WI38 (cell line): ENCODE measurements at regions not wholly inside any gene's neighbourhood (a gene's known extent, or its start where the extent isn't known, plus 50 kb on each side); places are given as distances from the start of the nearest gene placed in this dataset.

Experiments used
- H3K4me3 ChIP-seq: 2 replicates; pipeline ENCODE4 v1.5.1; 2011; ENCODE audit warnings: low read depth, mild to moderate bottlenecking, control low read depth, low read length
- CTCF ChIP-seq: IDR thresholded peaks from 2 replicates; pipeline ENCODE4 v1.5.1; 2012; ENCODE audit warnings: low read depth, mild to moderate bottlenecking, control low read depth, low read length

- no peak overlapping the region for H3K4me3 ChIP-seq
- no peak for TF ChIP-seq CTCF
These were observed 59.4 kb upstream of the ASIC2 start for GRCh38 chr17:33352526-33352925.

- TF ChIP-seq CTCF, result no peak
- H3K4me3 ChIP-seq, result no peak overlapping the region
These were observed 63.2 kb upstream of the ASIC2 start for GRCh38 chr17:33356266-33356665.

GRCh38 chr17:33363475-33363874 lies 70.4 kb upstream of the ASIC2 start:
- no peak overlapping the region for H3K4me3 ChIP-seq
- TF ChIP-seq CTCF, result no peak

GRCh38 chr17:33366960-33367359 lies 73.9 kb upstream of the ASIC2 start:
- no peak for TF ChIP-seq CTCF
- H3K4me3 ChIP-seq, result no peak overlapping the region

- TF ChIP-seq CTCF, result no peak
- no peak overlapping the region for H3K4me3 ChIP-seq
These were observed 76.1 kb upstream of the ASIC2 start for GRCh38 chr17:33369149-33369548.

- TF ChIP-seq CTCF, result no peak
- no peak overlapping the region for H3K4me3 ChIP-seq
These were observed 76.8 kb upstream of the ASIC2 start for GRCh38 chr17:33369876-33370275.

GRCh38 chr17:33370401-33370800 lies 77.3 kb upstream of the ASIC2 start:
- H3K4me3 ChIP-seq, result no peak overlapping the region
- no peak for TF ChIP-seq CTCF
